ENCODE measurements at regions not wholly inside any gene's neighbourhood (a gene's known extent, or its start where the extent isn't known, plus 50 kb on each side); places are given as distances from the start of the nearest gene placed in this dataset.

- Histone ChIP-seq H3K9me3 (ENCODE audit: control insufficient read depth, low read length) (peaks cover 29% of the 10 kb centered on the region), H3K23ac (ENCODE audit: low read length in 2 of 2) (no peak overlapping the region), H2BK12ac (ENCODE audit: low read length in 2 of 2) (no peak overlapping the region), H3K4me3 (ENCODE audit: insufficient read depth in 1 of 2, low read depth in 1 of 2, low read length in 2 of 2) (no peak overlapping the region), H2BK5ac (ENCODE audit: low read depth, low read length, poor library complexity, severe bottlenecking) (no peak overlapping the region), H2BK120ac (ENCODE audit: low read depth, low read length) (no peak overlapping the region), H3K4ac (ENCODE audit: low read depth in 1 of 2, low read length in 2 of 2) (no peak overlapping the region), H2AFZ (ENCODE audit: low read depth, low read length) (no peak overlapping the region), H3K4me1 (ENCODE audit: control insufficient read depth, insufficient read depth, low read depth, low read length) (no peaks in the 10 kb centered on the region), H4K8ac (ENCODE audit: low read length) (no peak overlapping the region), H3K9ac (ENCODE audit: low read length) (no peak overlapping the region), H3K4me2 (ENCODE audit: low read length, poor library complexity, severe bottlenecking) (no peak overlapping the region), H4K91ac (ENCODE audit: low read length) (no peak overlapping the region), H3K18ac (ENCODE audit: low read depth in 1 of 2, low read length in 2 of 2) (no peak overlapping the region), H3K14ac (ENCODE audit: low read length in 2 of 2) (no peak overlapping the region), H3K36me3 (ENCODE audit: control insufficient read depth in 1 of 2, insufficient read depth in 2 of 2, low read depth in 1 of 2, low read length in 2 of 2) (no peaks in the 10 kb centered on the region), H3K27ac (ENCODE audit: low read length, poor library complexity, severe bottlenecking) (no peak overlapping the region), H3K27me3 (ENCODE audit: control insufficient read depth in 1 of 2, insufficient read depth in 1 of 2, low read length in 2 of 2) (no peaks in the 10 kb centered on the region), H2AK5ac (ENCODE audit: low read length, severe bottlenecking) (no peak overlapping the region), H3K79me1 (replicated peaks; ENCODE audit: low read length, poor library complexity, severe bottlenecking) (no peaks in the 10 kb centered on the region), H2BK15ac (ENCODE audit: low read depth, poor library complexity, severe bottlenecking) (no peak overlapping the region)
- no peak for DNase-seq
- WGBS = 56% methylated on average over 1 of the region's 2 CpGs
These were observed 427.1 kb upstream of the CNTNAP5 start for GRCh38 chr2:123597988-123598387.

- Histone ChIP-seq H3K23ac (ENCODE audit: low read length in 2 of 2) (no peak overlapping the region), H2AFZ (ENCODE audit: low read depth, low read length) (no peak overlapping the region), H2BK5ac (ENCODE audit: low read depth, low read length, poor library complexity, severe bottlenecking) (no peak overlapping the region), H3K14ac (ENCODE audit: low read length in 2 of 2) (no peak overlapping the region), H2BK120ac (ENCODE audit: low read depth, low read length) (no peak overlapping the region), H3K4ac (ENCODE audit: low read depth in 1 of 2, low read length in 2 of 2) (no peak overlapping the region), H2BK15ac (ENCODE audit: low read depth, poor library complexity, severe bottlenecking) (no peak overlapping the region), H3K4me1 (ENCODE audit: control insufficient read depth, insufficient read depth, low read depth, low read length) (no peaks in the 10 kb centered on the region), H4K8ac (ENCODE audit: low read length) (no peak overlapping the region), H3K36me3 (ENCODE audit: control insufficient read depth in 1 of 2, insufficient read depth in 2 of 2, low read depth in 1 of 2, low read length in 2 of 2) (no peaks in the 10 kb centered on the region), H4K91ac (ENCODE audit: low read length) (no peak overlapping the region), H3K9ac (ENCODE audit: low read length) (no peak overlapping the region), H3K27ac (ENCODE audit: low read length, poor library complexity, severe bottlenecking) (no peak overlapping the region), H3K9me3 (ENCODE audit: control insufficient read depth, low read length) (peaks cover 32% of the 10 kb centered on the region), H3K79me1 (replicated peaks; ENCODE audit: low read length, poor library complexity, severe bottlenecking) (no peaks in the 10 kb centered on the region), H3K4me3 (ENCODE audit: insufficient read depth in 1 of 2, low read depth in 1 of 2, low read length in 2 of 2) (no peak overlapping the region), H3K4me2 (ENCODE audit: low read length, poor library complexity, severe bottlenecking) (no peak overlapping the region), H3K18ac (ENCODE audit: low read depth in 1 of 2, low read length in 2 of 2) (no peak overlapping the region), H3K27me3 (ENCODE audit: control insufficient read depth in 1 of 2, insufficient read depth in 1 of 2, low read length in 2 of 2) (no peaks in the 10 kb centered on the region), H2AK5ac (ENCODE audit: low read length, severe bottlenecking) (no peak overlapping the region), H2BK12ac (ENCODE audit: low read length in 2 of 2) (no peak overlapping the region)
- DNase-seq = no peak
- 34% methylated on average over 2 of the region's 2 CpGs for WGBS
These were observed 418.5 kb upstream of the CNTNAP5 start for GRCh38 chr2:123606631-123607030.

- no peak overlapping the region for H3K27ac ChIP-seq (ENCODE audit: low read length, poor library complexity, severe bottlenecking)
- no peak overlapping the region for H2BK12ac ChIP-seq (ENCODE audit: low read length in 2 of 2)
These were observed 416.0 kb upstream of the CNTNAP5 start for GRCh38 chr2:123609077-123609476.

DNA sequence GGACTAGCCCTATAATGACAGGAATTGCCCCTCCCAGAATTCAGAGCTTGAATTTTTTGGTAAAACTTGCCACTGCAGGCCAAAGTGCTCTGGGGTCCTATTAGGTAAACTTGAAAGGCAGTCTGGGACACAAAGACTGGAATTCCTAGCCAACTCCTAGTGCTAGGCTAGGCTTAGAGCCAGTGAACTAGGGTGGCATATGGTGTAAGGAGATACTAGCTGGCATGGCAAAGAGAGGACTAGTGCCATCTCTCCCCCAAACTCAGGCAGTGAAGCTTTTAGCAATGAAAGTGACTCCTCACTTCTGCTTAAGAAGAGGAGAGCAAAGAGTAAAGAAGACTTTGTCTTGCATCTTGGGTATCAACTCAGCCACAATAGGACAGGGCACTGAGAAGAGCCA, 410.5 kb upstream of the CNTNAP5 start:
- no peaks in the 10 kb centered on the region for H3K79me1 ChIP-seq (replicated peaks; ENCODE audit: low read length, poor library complexity, severe bottlenecking)
- no peak overlapping the region for H2AFZ ChIP-seq (ENCODE audit: low read depth, low read length)
- no peak overlapping the region for H2BK15ac ChIP-seq (ENCODE audit: low read depth, poor library complexity, severe bottlenecking)
- no peak overlapping the region for H4K91ac ChIP-seq (ENCODE audit: low read length)
- no peak for DNase-seq
- no peak overlapping the region for H2BK5ac ChIP-seq (ENCODE audit: low read depth, low read length, poor library complexity, severe bottlenecking)
- no peak overlapping the region for H3K18ac ChIP-seq (ENCODE audit: low read depth in 1 of 2, low read length in 2 of 2)
- H3K9me3 ChIP-seq (ENCODE audit: control insufficient read depth, low read length) = peaks cover 63% of the 10 kb centered on the region
- H3K27ac ChIP-seq (ENCODE audit: low read length, poor library complexity, severe bottlenecking) = no peak overlapping the region
- no peak overlapping the region for H3K4me3 ChIP-seq (ENCODE audit: insufficient read depth in 1 of 2, low read depth in 1 of 2, low read length in 2 of 2)
- H3K36me3 ChIP-seq (ENCODE audit: control insufficient read depth in 1 of 2, insufficient read depth in 2 of 2, low read depth in 1 of 2, low read length in 2 of 2) = no peaks in the 10 kb centered on the region
- no peak overlapping the region for H2AK5ac ChIP-seq (ENCODE audit: low read length, severe bottlenecking)
- no peak overlapping the region for H3K14ac ChIP-seq (ENCODE audit: low read length in 2 of 2)
- no peak overlapping the region for H4K8ac ChIP-seq (ENCODE audit: low read length)
- no peaks in the 10 kb centered on the region for H3K27me3 ChIP-seq (ENCODE audit: control insufficient read depth in 1 of 2, insufficient read depth in 1 of 2, low read length in 2 of 2)
- H3K23ac ChIP-seq (ENCODE audit: low read length in 2 of 2) = no peak overlapping the region
- no peak overlapping the region for H3K4ac ChIP-seq (ENCODE audit: low read depth in 1 of 2, low read length in 2 of 2)
- no peak overlapping the region for H3K9ac ChIP-seq (ENCODE audit: low read length)
- H3K4me1 ChIP-seq (ENCODE audit: control insufficient read depth, insufficient read depth, low read depth, low read length) = no peaks in the 10 kb centered on the region
- no peak overlapping the region for H2BK12ac ChIP-seq (ENCODE audit: low read length in 2 of 2)
- H2BK120ac ChIP-seq (ENCODE audit: low read depth, low read length) = no peak overlapping the region
- H3K4me2 ChIP-seq (ENCODE audit: low read length, poor library complexity, severe bottlenecking) = no peak overlapping the region

More at GRCh38 chr2:123609077-123609476, 416.0 kb upstream of the CNTNAP5 start:
- no peak overlapping the region for H4K8ac ChIP-seq (ENCODE audit: low read length)
- H3K9me3 ChIP-seq (ENCODE audit: control insufficient read depth, low read length) = peaks cover 45% of the 10 kb centered on the region
- DNase-seq = no peak
- no peak overlapping the region for H3K23ac ChIP-seq (ENCODE audit: low read length in 2 of 2)
- H3K18ac ChIP-seq (ENCODE audit: low read depth in 1 of 2, low read length in 2 of 2) = no peak overlapping the region
- no peak overlapping the region for H3K14ac ChIP-seq (ENCODE audit: low read length in 2 of 2)
- no peak overlapping the region for H2BK5ac ChIP-seq (ENCODE audit: low read depth, low read length, poor library complexity, severe bottlenecking)
- no peaks in the 10 kb centered on the region for H3K36me3 ChIP-seq (ENCODE audit: control insufficient read depth in 1 of 2, insufficient read depth in 2 of 2, low read depth in 1 of 2, low read length in 2 of 2)
- no peak overlapping the region for H3K4ac ChIP-seq (ENCODE audit: low read depth in 1 of 2, low read length in 2 of 2)
- no peak overlapping the region for H2AFZ ChIP-seq (ENCODE audit: low read depth, low read length)
- H3K27me3 ChIP-seq (ENCODE audit: control insufficient read depth in 1 of 2, insufficient read depth in 1 of 2, low read length in 2 of 2) = no peaks in the 10 kb centered on the region
- WGBS = no CpG with 5 or more reads among the region's 1 CpG
- no peak overlapping the region for H4K91ac ChIP-seq (ENCODE audit: low read length)
- no peak overlapping the region for H2BK15ac ChIP-seq (ENCODE audit: low read depth, poor library complexity, severe bottlenecking)
- H3K4me2 ChIP-seq (ENCODE audit: low read length, poor library complexity, severe bottlenecking) = no peak overlapping the region
- H3K4me1 ChIP-seq (ENCODE audit: control insufficient read depth, insufficient read depth, low read depth, low read length) = no peaks in the 10 kb centered on the region
- H3K4me3 ChIP-seq (ENCODE audit: insufficient read depth in 1 of 2, low read depth in 1 of 2, low read length in 2 of 2) = no peak overlapping the region
- no peaks in the 10 kb centered on the region for H3K79me1 ChIP-seq (replicated peaks; ENCODE audit: low read length, poor library complexity, severe bottlenecking)
- H3K9ac ChIP-seq (ENCODE audit: low read length) = no peak overlapping the region
- no peak overlapping the region for H2BK120ac ChIP-seq (ENCODE audit: low read depth, low read length)
- H2AK5ac ChIP-seq (ENCODE audit: low read length, severe bottlenecking) = no peak overlapping the region
